ENCODE measurements at regions not wholly inside any gene's neighbourhood (a gene's known extent, or its start where the extent isn't known, plus 50 kb on each side); places are given as distances from the start of the nearest gene placed in this dataset.

DNA sequence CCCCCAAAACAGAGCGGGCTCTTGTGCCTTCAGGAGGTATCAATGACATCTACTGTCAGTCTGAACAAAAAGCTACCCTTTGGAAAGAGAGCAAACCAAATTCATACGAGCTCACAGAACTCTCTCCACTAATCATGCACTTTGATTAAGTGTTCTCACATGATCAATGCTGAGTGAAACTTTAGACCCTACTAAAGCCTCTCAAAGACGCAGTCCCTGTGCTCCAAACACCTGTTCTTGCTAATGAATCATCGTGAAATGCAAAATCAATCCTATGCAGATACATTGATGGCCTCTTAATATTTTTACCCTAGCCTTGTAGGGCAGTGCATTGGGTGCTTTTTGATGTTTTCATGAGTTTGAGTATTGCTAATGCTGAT lies 113.4 kb downstream of the ZBTB18 start:
- no peak for TF ChIP-seq ZNF274 (IDR thresholded peaks at IDR 0.05; ENCODE audit: low read depth, low read length)
- H3K4me3 ChIP-seq (ENCODE audit: low read length), result no peak overlapping the region

- TF ChIP-seq ZNF274 (IDR thresholded peaks at IDR 0.05; ENCODE audit: low read depth, low read length), result no peak
- no peak overlapping the region for H3K4me3 ChIP-seq (ENCODE audit: low read length)
These were observed 113.9 kb downstream of the ZBTB18 start for GRCh38 chr1:244165021-244165420.

DNA sequence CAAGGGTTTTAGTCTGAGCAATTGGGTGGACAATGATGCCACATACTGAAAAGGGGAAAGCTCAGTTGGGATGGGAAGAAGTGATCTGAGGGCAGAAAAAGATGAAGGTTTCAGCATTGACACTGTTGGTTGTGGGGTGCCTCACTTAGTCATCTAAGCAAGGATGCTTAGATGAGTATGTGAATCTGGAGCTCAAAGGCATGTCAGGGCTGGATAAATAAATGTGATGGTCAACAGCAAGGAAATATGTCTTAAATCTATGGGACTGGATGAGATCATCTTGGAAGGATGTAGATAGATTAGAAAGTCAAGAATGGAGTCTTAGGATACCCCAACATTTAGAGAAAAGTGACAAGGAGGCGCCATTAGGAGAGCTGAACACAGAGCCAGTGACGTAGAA lies 114.6 kb downstream of the ZBTB18 start:
- no peak overlapping the region for H3K4me3 ChIP-seq (ENCODE audit: low read length)
- no peak for TF ChIP-seq ZNF274 (IDR thresholded peaks at IDR 0.05; ENCODE audit: low read depth, low read length)

- no peak for TF ChIP-seq ZNF274 (IDR thresholded peaks at IDR 0.05; ENCODE audit: low read depth, low read length)
- H3K4me3 ChIP-seq (ENCODE audit: low read length), result no peak overlapping the region
These were observed 120.3 kb downstream of the ZBTB18 start for GRCh38 chr1:244171241-244171985.

GRCh38 chr1:244173240-244173639 lies 122.2 kb downstream of the ZBTB18 start:
- H3K4me3 ChIP-seq (ENCODE audit: low read length), result no peak overlapping the region
- TF ChIP-seq ZNF274 (IDR thresholded peaks at IDR 0.05; ENCODE audit: low read depth, low read length), result no peak

DNA sequence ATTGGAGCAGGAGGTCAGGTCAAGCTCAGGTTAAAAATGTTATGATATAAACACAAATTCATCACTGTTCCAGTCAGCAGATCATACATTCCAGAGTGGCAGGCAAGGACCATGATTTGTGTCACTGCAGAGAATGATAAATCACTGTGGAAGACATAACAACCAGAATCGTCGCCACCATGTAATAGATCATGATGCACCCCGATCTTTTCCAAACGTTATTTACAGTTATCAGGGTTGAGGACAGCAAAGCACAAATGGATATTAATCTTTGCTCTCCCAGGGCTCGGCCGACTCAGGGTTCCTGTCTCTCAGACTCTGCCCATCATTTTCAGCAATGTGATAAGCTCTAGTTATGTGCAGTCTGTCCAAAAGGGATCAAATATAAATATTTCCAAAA lies 122.7 kb downstream of the ZBTB18 start:
- no peak for TF ChIP-seq ZNF274 (IDR thresholded peaks at IDR 0.05; ENCODE audit: low read depth, low read length)
- H3K4me3 ChIP-seq (ENCODE audit: low read length), result no peak overlapping the region

- no peak overlapping the region for H3K4me3 ChIP-seq (ENCODE audit: low read length)
- no peak for TF ChIP-seq ZNF274 (IDR thresholded peaks at IDR 0.05; ENCODE audit: low read depth, low read length)
These were observed 123.9 kb downstream of the ZBTB18 start for GRCh38 chr1:244174922-244175521.

GRCh38 chr1:244176201-244176600 lies 125.1 kb downstream of the ZBTB18 start:
- no peak overlapping the region for H3K4me3 ChIP-seq (ENCODE audit: low read length)
- TF ChIP-seq ZNF274 (IDR thresholded peaks at IDR 0.05; ENCODE audit: low read depth, low read length), result no peak

DNA sequence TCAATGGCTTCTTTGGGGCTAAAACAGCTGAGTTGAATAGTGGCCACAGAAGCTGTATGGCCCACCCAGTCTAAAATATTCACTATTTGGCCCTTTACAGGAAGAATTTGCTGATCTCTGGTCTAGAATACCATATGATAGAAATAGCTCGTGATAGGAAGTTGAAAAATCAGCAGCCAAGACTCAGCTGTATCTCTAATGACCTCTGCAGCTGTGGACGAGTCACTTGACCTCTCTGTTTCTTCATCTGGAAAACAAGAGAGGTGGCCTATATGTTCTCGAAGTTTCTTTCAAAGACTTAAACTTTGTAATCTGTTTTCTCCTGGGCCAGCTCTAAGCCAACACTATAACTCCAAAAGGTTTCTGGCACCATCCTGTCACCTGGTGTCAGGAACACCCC lies 129.2 kb downstream of the ZBTB18 start:
- H3K4me3 ChIP-seq (ENCODE audit: low read length), result no peak overlapping the region
- TF ChIP-seq ZNF274 (IDR thresholded peaks at IDR 0.05; ENCODE audit: low read depth, low read length), result no peak

GRCh38 chr1:244181867-244182266 lies 130.8 kb downstream of the ZBTB18 start:
- H3K4me3 ChIP-seq (ENCODE audit: low read length), result no peak overlapping the region
- no peak for TF ChIP-seq ZNF274 (IDR thresholded peaks at IDR 0.05; ENCODE audit: low read depth, low read length)

DNA sequence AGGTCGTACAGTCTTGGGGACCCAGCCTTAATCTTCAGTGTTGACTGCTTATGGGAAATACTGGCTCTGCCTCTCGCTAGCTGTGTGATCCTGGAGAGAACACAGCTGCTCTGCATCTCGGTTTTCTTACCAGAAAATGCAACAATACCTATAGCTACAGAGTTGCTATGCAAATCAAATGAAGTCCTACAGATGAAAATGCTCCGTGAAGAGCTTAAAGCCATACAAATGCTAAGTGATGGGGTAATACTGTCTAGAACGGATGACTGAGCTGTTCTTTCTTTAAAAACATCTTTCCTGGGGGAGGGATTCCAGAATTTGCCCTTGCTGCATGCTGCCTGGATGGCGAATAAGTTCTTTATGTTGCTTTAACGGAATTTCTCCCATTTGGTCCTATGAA lies 132.0 kb downstream of the ZBTB18 start:
- TF ChIP-seq ZNF274 (IDR thresholded peaks at IDR 0.05; ENCODE audit: low read depth, low read length), result no peak
- no peak overlapping the region for H3K4me3 ChIP-seq (ENCODE audit: low read length)

DNA sequence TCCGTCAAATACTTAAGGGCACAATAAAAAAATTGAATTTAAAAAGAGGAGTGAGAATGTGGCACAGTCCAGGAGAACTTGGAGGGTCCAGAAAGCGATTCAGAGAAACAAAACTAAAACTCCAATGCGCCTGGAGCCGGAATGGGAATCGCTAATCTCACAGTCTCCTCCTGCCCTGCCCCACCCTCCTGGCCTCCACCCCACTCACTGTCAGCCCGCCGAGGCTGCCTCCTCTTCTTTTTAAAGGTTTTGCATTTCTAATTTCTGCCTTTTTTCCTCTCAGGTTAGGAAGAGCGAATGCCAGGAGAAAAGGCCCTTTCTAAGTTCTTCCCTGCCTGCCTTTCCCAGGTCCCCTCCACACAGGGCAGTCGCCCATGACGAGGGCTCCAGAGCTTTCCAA lies 135.3 kb downstream of the ZBTB18 start:
- no peak for TF ChIP-seq ZNF274 (IDR thresholded peaks at IDR 0.05; ENCODE audit: low read depth, low read length)
- no peak overlapping the region for H3K4me3 ChIP-seq (ENCODE audit: low read length)

DNA sequence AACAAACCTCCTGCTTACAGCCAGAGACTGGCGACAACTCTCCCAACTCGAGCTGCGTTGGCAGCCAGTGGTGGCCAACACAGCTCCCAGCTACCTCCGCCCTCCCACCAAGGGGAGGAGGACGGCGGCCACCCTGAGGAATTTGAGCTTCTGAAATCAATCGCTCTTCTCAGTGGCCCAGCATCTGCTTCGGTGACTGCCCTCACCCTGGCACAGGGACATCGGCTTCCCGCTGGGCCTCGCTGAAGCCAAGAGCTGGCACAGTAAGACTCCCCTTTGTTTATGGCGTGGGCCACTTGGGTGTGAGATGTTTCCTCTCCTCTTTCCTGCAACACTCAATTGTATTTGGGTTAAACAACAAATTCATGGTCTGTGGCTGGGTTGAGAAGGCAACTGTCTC lies 136.2 kb downstream of the ZBTB18 start:
- TF ChIP-seq ZNF274 (IDR thresholded peaks at IDR 0.05; ENCODE audit: low read depth, low read length), result no peak
- H3K4me3 ChIP-seq (ENCODE audit: low read length), result no peak overlapping the region

DNA sequence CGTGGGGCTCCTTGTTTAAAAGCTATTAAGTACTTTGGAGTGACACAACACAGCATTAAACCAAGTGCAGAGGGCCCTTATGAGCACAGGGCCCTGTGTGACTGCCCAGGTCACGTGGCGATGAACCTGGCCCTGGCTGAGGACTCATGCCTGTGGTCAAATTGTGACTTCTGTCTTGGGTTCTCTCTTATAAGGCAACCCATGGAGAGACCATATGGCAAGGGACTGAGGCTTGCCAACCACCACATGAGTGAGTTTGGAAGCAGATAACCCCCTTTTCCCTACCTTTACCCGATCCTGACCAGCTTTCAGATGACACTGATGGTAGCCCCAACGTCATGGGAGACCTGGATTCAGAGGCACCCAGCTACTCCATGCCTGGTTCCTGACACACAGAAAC lies 140.5 kb downstream of the ZBTB18 start:
- no peak for TF ChIP-seq ZNF274 (IDR thresholded peaks at IDR 0.05; ENCODE audit: low read depth, low read length)
- no peak overlapping the region for H3K4me3 ChIP-seq (ENCODE audit: low read length)

DNA sequence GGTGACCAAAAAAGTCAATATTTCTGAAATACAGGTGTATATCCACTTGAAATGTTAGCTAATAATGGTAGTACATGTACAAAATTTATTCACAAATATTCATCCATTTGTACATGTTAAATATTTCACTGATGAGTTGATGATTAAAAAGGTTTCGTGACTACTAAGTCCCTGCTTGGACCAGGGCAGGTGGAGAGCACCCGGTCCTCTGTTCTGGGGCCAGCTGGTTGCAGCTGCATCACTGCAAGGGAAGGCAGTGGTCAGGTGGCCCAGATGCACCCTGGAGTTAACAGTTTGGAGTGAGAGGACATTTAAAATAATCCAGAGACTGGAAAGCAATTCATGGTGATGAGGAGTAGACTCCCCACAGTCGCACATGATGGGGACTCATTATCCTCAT lies 141.2 kb downstream of the ZBTB18 start:
- no peak overlapping the region for H3K4me3 ChIP-seq (ENCODE audit: low read length)
- TF ChIP-seq ZNF274 (IDR thresholded peaks at IDR 0.05; ENCODE audit: low read depth, low read length), result no peak
